ENCODE measurements at regions not wholly inside any gene's neighbourhood (a gene's known extent, or its start where the extent isn't known, plus 50 kb on each side); places are given as distances from the start of the nearest gene placed in this dataset.

DNA sequence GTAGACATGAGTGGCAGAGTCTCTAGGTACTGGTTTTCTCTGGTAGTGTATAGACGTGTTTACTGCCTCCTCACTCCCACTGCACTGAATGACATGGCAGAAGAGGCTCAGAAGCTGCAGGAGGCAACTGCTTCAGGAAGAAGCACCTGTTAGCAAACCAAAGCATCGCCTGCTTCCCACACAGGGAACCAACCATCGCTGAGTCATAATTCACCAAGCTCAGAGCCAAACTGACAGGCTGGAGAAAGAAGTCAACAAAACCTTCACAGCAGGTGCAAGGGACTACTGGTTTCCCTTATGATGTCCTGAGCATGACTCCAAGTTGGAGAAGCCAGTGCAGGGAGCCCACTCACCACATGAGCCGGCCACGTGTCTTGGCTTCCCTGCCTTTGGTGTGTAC is 69.8 kb downstream of the KCTD12 start:
- Mint-ChIP-seq H3K9me3 (no peaks in the 10 kb centered on the region; a peak in 1 of 5 replicates), H3K27me3 (ENCODE audit: low read depth) (no peaks in the 10 kb centered on the region), H3K4me3 (no peak overlapping the region), H3K36me3 (ENCODE audit: insufficient read depth in 1 of 3, low read depth in 3 of 3) (no peaks in the 10 kb centered on the region), H3K27ac (no peak overlapping the region), H3K4me1 (no peaks in the 10 kb centered on the region)
- no peaks in the 10 kb centered on the region for H4K20me1 ChIP-seq (ENCODE audit: control insufficient read depth, insufficient read depth, insufficient read length)
- H3K4me2 ChIP-seq (ENCODE audit: insufficient read depth, insufficient read length, low read length) = no peak overlapping the region
- TF ChIP-seq, protein P1, sequence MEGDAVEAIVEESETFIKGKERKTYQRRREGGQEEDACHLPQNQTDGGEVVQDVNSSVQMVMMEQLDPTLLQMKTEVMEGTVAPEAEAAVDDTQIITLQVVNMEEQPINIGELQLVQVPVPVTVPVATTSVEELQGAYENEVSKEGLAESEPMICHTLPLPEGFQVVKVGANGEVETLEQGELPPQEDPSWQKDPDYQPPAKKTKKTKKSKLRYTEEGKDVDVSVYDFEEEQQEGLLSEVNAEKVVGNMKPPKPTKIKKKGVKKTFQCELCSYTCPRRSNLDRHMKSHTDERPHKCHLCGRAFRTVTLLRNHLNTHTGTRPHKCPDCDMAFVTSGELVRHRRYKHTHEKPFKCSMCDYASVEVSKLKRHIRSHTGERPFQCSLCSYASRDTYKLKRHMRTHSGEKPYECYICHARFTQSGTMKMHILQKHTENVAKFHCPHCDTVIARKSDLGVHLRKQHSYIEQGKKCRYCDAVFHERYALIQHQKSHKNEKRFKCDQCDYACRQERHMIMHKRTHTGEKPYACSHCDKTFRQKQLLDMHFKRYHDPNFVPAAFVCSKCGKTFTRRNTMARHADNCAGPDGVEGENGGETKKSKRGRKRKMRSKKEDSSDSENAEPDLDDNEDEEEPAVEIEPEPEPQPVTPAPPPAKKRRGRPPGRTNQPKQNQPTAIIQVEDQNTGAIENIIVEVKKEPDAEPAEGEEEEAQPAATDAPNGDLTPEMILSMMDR (conservative IDR thresholded peaks at IDR 0.05) = no peak
- no peak for DNase-seq
- H3K23me2 ChIP-seq (ENCODE audit: insufficient read length, low read depth, low read length, poor library complexity, severe bottlenecking) = no peaks in the 10 kb centered on the region
- H3K4me1 ChIP-seq (ENCODE audit: insufficient read depth, low read length) = no peaks in the 10 kb centered on the region
- H4K8ac ChIP-seq (replicated peaks; ENCODE audit: insufficient read length, low read depth, low read length) = no peak overlapping the region
- no peak overlapping the region for H3K18ac ChIP-seq (ENCODE audit: insufficient read length, low read depth, low read length)
- H2BK20ac ChIP-seq (ENCODE audit: low read depth, low read length, poor library complexity, severe bottlenecking) = no peak overlapping the region
- no peak overlapping the region for H2BK120ac ChIP-seq (ENCODE audit: low read depth, low read length, poor library complexity, severe bottlenecking)
- no peaks in the 10 kb centered on the region for H3K9me3 ChIP-seq (ENCODE audit: control insufficient read depth, low read depth, low read length)
- no peak overlapping the region for H3K9ac ChIP-seq (ENCODE audit: extremely low read depth, insufficient read length, low read length)
- no peak overlapping the region for H3K56ac ChIP-seq (ENCODE audit: insufficient read length, low read depth, low read length)
- H3K4ac ChIP-seq (ENCODE audit: low read depth, low read length) = no peak overlapping the region
- H3K27me3 ChIP-seq (ENCODE audit: insufficient read depth, low read length) = no peaks in the 10 kb centered on the region
- H3K14ac ChIP-seq (ENCODE audit: insufficient read depth, low read length) = no peak overlapping the region; the same call in 1 of the 2 replicates
- H4K91ac ChIP-seq (ENCODE audit: insufficient read length, low read depth, low read length) = no peak overlapping the region
- H3K79me1 ChIP-seq (ENCODE audit: insufficient read depth, low read depth, low read length, poor library complexity, severe bottlenecking) = no peaks in the 10 kb centered on the region
- no peak overlapping the region for H2BK5ac ChIP-seq (ENCODE audit: insufficient read length, low read length)
- H3K27ac ChIP-seq (ENCODE audit: insufficient read length, low read depth, low read length) = no peak overlapping the region
- WGBS (ENCODE audit: extremely low coverage, insufficient read length, low lambda C conversion rate) = no CpG with 5 or more reads among the region's 5 CpGs
- H2BK15ac ChIP-seq (ENCODE audit: low read depth, low read length) = no peak overlapping the region
- no peaks in the 10 kb centered on the region for H3K79me2 ChIP-seq (ENCODE audit: insufficient read depth, low read length)
- H2BK12ac ChIP-seq (ENCODE audit: insufficient read length, low read depth, low read length) = no peak overlapping the region
- H4K5ac ChIP-seq (ENCODE audit: insufficient read length, low read depth, low read length) = no peak overlapping the region
- no peak overlapping the region for H3T11ph ChIP-seq (ENCODE audit: low read length)
- no peak overlapping the region for H2AK5ac ChIP-seq (ENCODE audit: insufficient read length, low read length)
- no peak overlapping the region for H3K23ac ChIP-seq (ENCODE audit: insufficient read length, low read depth, low read length)
- H2AFZ ChIP-seq (ENCODE audit: low read length) = no peak overlapping the region
